ENCODE measurements at regions not wholly inside any gene's neighbourhood (a gene's known extent, or its start where the extent isn't known, plus 50 kb on each side); places are given as distances from the start of the nearest gene placed in this dataset.
"Not testable (repeated sequence)": the region's sequence is repeated elsewhere in the genome, so short reads cannot be mapped to it uniquely, and the experiment has no call there.

GRCh38 chr18:68229351-68229750 lies 485.6 kb downstream of the TMX3 start:
- no peak for DNase-seq (ENCODE audit: low spot score)

- DNase-seq (ENCODE audit: low spot score), result no peak
Measured at GRCh38 chr18:68221111-68221724, 493.7 kb downstream of the TMX3 start.

- no peak for DNase-seq (ENCODE audit: low spot score)
Measured at GRCh38 chr18:68220458-68220857, 494.4 kb downstream of the TMX3 start.

- DNase-seq (ENCODE audit: low spot score), result no peak
Measured at GRCh38 chr18:68219872-68220271, 495.0 kb downstream of the TMX3 start.

- DNase-seq (ENCODE audit: low spot score), result no peak
Measured at GRCh38 chr18:68219274-68219673, 495.6 kb downstream of the TMX3 start.

GRCh38 chr18:68215931-68216330 lies 499.0 kb downstream of the TMX3 start:
- DNase-seq (ENCODE audit: low spot score), result no peak

- DNase-seq (ENCODE audit: low spot score), result no peak
Measured at GRCh38 chr18:68186039-68186438, 528.9 kb downstream of the TMX3 start.

- no peak for DNase-seq (ENCODE audit: low spot score)
Measured at GRCh38 chr18:68181956-68182355, 533.0 kb downstream of the TMX3 start.

- DNase-seq (ENCODE audit: low spot score), result no peak
Measured at GRCh38 chr18:68179811-68180210, 535.1 kb downstream of the TMX3 start.

GRCh38 chr18:68178921-68179320 lies 536.0 kb downstream of the TMX3 start:
- no peak for DNase-seq (ENCODE audit: low spot score)

GRCh38 chr18:68177807-68178702 lies 536.9 kb downstream of the TMX3 start:
- DNase-seq (ENCODE audit: low spot score), result no peak

GRCh38 chr18:68176901-68177300 lies 538.0 kb downstream of the TMX3 start:
- DNase-seq (ENCODE audit: low spot score), result no peak

- no peak for DNase-seq (ENCODE audit: low spot score)
Measured at GRCh38 chr18:68172842-68173549, 541.9 kb downstream of the TMX3 start.

- DNase-seq (ENCODE audit: low spot score), result no peak
Measured at GRCh38 chr18:68164909-68165308, 550.0 kb downstream of the TMX3 start.

- not testable (repeated sequence) for DNase-seq (ENCODE audit: low spot score)
Measured at GRCh38 chr18:68153821-68154220, 561.1 kb downstream of the TMX3 start.

- no peak for DNase-seq (ENCODE audit: low spot score)
Measured at GRCh38 chr18:68152770-68153169, 562.1 kb downstream of the TMX3 start.

- DNase-seq (ENCODE audit: low spot score), result no peak
Measured at GRCh38 chr18:68150961-68151360, 563.9 kb downstream of the TMX3 start.

- no peak for DNase-seq (ENCODE audit: low spot score)
Measured at GRCh38 chr18:68148863-68149262, 566.0 kb downstream of the TMX3 start.

GRCh38 chr18:68147728-68148127 lies 567.2 kb downstream of the TMX3 start:
- DNase-seq (ENCODE audit: low spot score), result no peak

- no peak for DNase-seq (ENCODE audit: low spot score)
Measured at GRCh38 chr18:68121826-68122225, 593.1 kb downstream of the TMX3 start.

- DNase-seq (ENCODE audit: low spot score), result no peak
Measured at GRCh38 chr18:68121308-68121707, 593.6 kb downstream of the TMX3 start.

- DNase-seq (ENCODE audit: low spot score), result no peak
Measured at GRCh38 chr18:68114989-68115388, 598.5 kb upstream of the DSEL start.

GRCh38 chr18:68104036-68104435 lies 587.5 kb upstream of the DSEL start:
- no peak for DNase-seq (ENCODE audit: low spot score)
